Right hindlimb (tissue), 1 donor: ENCODE measurements at regions not wholly inside any gene's neighbourhood (a gene's known extent, or its start where the extent isn't known, plus 50 kb on each side); places are given as distances from the start of the nearest gene placed in this dataset.
A peak's percentile ranks its signal among the peaks of the same experiment; 100 is the strongest.

ENCODE experiments used
- DNase-seq: peaks from one replicate; pipeline ENCODE4 v3.0.0-alpha.2; 2018

DNA sequence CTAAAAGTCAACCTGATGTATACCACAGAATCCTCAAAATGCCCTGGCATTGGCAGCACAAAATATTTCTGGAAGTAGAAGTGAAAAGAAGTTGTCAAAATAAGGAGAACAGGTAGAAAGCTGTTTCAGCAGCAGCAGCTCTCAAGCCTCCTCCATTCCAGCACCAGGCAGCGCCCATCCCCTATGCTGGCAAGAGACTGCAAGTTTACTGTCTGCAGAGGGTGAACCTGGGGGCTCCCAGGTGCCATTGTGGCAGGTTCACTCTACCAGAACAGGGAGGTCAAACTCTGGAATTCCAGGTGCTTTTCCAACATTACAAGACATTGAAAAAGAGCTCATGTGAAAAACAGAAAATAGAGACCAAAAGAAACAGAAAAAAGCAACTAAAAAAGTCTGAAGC lies 128.8 kb upstream of the CTTNBP2NL start:
- DNase-seq: no peak

DNA sequence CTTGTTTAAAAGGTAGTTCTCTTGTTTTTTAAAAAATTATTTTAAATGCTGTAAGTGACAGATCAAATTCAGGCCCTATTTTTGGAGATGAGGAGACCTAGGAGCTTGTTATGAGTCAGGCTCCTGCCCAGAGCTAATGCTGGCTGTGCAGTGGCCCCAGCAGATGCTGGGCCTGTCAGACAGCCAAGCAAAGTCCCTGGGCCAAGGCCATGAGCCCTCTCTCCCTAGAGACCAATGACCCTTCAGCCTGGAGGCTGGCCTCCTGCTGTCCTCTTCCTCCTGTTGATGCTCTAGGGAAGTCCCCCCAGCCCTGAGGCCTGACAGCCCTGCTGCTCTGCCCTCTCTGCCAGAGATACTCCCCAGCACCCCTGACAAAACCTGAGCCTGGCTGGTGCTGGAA lies 128.1 kb upstream of the CTTNBP2NL start:
- no peak for DNase-seq

DNA sequence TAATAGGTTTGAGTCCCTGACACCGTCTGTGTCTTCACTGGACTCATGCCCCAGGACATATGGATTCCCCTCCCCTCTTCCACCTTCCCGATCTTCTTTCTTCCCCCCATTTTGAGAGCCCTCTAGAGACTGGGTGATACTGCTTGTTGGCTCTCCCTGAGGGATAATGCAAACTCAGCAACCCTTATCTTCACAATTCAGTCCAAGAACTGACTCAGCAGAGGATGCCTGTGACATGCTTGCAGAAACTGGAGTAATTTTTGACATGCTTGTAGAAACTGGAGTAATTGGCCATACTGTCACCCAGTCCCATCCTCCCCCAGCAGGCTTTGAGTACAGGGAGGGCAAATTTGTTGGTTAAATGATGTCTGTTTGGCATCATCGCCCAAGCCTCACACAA lies 127.6 kb upstream of the CTTNBP2NL start:
- DNase-seq: no peak

DNA sequence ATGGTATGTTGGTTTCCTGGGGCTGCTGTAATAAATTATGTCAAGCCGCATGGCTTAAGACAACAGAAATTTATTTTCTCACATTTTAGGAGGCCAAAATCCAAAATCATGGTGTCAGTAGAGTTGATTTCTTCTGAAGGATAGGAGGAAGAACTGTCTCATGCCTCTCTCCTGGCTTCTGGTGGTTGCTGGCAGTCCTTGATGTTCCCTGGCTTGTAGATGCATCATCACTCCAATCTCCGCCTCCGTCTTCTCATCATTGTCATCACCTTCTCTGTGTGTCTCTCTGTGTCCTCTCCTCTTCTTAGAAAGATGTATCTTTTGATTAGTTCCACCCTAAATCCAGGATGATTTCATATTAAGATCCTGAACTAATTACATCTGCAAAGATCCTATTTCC lies 124.7 kb upstream of the CTTNBP2NL start:
- no peak for DNase-seq

DNA sequence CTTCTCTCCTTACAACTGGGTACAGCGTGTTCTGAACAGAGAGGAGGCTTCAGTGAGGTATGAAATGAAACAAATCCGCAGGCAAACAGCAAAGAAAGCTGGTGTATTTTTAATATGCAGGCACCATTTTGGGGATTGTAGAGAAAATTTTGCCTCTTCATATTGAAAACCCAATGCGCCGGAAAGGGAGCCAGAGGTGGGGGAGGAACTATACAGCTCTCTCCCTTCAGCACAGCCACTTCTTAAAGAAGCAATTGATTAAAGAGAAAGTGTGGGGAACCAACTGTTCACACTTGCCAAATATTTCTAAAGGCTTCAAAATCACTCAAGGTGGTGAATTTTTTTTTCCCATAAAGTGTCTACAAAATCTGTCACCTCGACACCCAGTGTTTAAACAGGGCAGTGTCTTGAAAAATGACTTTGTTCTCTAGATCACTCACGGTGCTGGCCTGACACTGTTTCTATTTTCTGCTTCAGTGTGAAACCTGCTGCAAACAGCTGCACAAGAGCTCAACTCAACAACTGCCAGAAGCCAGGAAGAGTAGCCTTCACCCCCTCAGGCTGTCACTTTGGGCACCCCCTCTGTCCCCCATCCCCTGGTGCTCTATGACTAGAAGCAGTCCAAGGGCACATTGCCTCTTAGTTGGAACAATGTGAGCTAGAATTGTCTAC lies 123.8 kb upstream of the CTTNBP2NL start:
- no peak for DNase-seq

DNA sequence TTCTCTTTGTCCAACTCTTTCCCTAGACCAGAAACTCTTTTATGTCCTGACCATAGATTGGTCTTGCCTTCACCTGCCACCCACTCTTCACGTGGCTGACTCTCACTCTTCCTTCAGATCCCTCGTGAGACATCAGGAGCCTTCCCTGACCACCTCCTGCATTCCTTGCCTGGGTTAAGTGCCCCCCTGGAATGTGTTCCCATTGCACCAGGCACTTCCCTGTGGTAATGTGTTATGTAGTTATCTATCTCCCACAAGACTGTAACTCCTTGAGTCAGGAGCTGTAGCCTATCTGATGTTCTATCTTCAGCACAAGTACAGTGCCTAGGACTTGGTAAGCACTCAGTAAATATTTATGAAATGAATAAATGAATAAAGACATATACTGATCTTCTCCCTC lies 111.2 kb upstream of the CTTNBP2NL start:
- no peak for DNase-seq

DNA sequence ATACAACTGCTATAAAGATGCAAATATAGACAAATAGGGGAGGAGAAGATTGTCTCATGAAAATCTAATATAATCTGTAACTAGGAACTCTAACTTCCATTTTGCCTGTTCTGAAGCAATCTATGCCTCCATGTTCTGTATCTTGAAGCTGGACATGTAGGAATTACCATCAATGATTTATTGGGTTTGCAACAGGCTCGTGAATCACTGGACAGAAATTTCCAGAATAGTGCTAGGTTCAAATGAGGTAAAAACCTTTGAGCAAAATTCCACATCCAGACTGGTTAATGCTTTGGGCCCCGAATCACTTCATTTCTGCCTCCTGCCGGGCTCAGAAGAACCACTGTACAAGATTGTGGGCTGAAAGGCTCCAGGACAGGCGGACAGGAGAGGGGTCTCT lies 110.7 kb upstream of the CTTNBP2NL start:
- DNase-seq: no peak

- DNase-seq: no peak
Measured at GRCh38 chr1:112285746-112286145, 110.3 kb upstream of the CTTNBP2NL start.

DNA sequence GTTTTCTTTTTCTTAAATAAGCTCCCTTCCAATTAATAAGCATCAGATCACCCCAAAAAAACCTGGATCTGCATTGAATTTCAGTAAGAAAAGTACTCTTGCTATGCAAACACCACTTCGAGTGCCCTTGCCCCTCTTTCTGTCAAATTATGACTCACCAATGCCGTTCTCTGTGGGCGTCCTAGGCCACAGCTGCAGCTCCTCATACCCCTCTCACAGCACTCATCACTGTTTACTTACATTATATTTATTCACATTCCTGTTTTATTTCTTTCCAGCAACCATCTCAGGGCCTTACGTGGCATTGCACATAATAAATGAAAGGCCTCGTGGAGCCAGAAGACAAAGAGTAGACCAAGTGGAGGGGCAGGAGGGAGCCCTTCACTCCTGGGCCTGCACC lies 99.1 kb upstream of the CTTNBP2NL start:
- no peak for DNase-seq

GRCh38 chr1:112297536-112297935 lies 98.5 kb upstream of the CTTNBP2NL start:
- no peak for DNase-seq

DNA sequence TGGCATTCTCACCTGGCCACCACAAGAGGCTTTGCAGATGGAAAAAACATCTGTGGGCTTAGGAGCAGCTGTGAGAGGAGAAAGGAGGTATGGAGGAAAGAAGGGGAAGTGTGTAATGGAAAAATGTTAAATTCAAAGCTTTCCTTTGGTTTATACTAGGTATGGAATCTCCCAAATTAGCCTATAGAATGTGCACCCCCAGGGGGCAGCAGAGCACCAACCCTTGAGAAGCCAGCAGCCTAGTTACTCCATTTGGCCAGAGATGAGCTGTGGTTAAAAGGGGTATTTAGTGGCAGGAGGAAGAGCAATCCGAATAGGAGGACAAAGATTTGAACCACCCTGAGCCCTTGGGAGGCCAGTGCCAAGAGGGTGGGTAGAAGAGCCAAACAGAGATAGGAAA lies 97.5 kb upstream of the CTTNBP2NL start:
- peak; percentile 57 for DNase-seq

GRCh38 chr1:112304126-112304525 lies 91.9 kb upstream of the CTTNBP2NL start:
- DNase-seq: no peak

- DNase-seq: no peak
Measured at GRCh38 chr1:112304612-112305011, 91.4 kb upstream of the CTTNBP2NL start.

DNA sequence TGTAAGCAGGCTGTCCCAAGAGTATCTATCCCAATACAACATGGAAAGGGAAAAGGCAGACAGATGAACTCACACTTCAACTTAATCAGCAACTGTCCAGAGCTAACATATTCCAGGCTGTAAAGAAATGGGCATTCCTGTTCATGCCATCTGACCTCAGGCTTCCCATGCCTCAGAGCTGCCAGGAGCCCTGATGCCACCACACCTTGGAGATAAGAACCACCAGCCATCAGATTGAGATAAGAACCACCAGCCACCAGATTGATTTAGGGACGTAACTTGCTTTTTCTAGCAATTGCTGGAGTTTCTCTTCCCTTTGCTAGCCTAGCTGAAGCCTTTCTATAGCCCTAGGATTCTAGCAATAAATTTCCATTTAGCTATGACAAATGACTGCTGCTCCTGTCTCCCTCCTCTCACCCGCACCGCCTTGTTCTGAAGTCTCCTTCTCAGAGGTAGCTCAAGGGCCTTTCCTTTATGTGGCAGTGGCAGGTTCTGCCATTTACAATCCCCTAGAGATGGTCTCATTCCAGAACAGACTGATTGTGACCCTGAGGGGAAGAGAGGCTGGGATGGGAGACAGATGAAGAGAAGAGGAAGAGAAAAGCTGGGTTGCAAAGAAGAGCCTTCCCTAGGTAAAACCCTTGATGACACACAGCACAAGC lies 88.0 kb upstream of the CTTNBP2NL start:
- DNase-seq: no peak

DNA sequence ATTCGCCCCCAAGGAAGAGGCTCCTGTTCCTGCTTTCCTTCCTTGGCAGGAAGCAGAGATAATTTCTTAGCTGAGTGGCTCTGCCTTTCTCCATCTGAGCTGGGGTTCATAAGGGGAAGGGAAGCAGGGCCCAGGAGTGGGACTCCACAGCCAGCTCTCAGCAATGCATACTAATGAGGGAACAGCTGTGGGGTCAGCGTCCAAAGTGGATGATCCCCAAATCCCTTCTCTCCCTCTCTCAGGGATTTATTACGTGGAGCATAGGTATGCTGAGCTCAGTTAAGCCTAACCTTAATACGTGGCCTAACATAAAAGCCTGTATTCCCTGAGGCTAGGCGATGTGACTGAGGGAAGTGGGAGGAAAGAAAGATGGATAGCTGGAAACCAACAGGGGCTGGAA lies 87.3 kb upstream of the CTTNBP2NL start:
- peak; percentile 55 for DNase-seq

DNA sequence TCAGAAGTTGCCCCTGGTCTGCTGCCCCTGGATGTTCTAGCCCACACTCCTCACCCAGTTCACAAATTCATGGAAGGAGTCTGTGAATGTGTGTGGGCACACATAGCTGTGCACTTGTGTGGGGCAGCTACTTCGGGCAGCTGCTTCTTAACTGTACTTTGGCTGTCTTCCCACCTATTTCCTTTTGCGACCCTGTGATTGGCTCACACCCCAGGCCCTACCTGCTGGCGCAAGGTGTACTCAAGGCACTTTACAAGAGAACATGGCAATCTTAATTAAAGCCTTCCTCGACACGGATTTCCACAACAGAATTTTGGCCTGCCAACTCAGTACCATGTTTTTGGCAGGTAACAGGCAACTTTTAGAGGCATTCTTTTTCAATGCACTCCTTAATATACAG lies 86.5 kb upstream of the CTTNBP2NL start:
- DNase-seq: no peak

GRCh38 chr1:112312315-112312714 lies 83.7 kb upstream of the CTTNBP2NL start:
- DNase-seq: no peak

GRCh38 chr1:112312879-112313278 lies 83.1 kb upstream of the CTTNBP2NL start:
- DNase-seq: no peak

GRCh38 chr1:112316254-112316913 lies 79.6 kb upstream of the CTTNBP2NL start:
- no peak for DNase-seq

GRCh38 chr1:112317140-112317539 lies 78.9 kb upstream of the CTTNBP2NL start:
- no peak for DNase-seq

GRCh38 chr1:112317611-112318062 lies 78.4 kb upstream of the CTTNBP2NL start:
- DNase-seq: no peak

DNA sequence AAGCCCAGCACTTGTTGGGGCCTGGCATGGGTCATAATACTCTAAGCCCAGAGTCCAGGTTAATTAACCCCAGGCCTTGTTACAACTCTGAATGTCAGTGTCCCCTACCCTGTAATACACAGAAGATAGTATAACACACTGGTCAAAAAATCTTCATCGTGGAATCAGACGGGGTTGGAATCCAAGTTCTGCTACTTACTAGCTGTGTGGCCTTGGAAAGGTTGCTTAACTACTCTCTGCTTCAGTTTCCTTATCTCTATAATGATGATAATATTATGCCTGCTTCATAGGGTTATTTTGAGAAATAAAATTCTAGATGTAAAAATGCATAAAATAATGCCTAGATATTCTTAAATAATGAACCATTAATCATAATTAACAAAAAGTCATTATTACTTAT lies 77.8 kb upstream of the CTTNBP2NL start:
- DNase-seq: no peak

DNA sequence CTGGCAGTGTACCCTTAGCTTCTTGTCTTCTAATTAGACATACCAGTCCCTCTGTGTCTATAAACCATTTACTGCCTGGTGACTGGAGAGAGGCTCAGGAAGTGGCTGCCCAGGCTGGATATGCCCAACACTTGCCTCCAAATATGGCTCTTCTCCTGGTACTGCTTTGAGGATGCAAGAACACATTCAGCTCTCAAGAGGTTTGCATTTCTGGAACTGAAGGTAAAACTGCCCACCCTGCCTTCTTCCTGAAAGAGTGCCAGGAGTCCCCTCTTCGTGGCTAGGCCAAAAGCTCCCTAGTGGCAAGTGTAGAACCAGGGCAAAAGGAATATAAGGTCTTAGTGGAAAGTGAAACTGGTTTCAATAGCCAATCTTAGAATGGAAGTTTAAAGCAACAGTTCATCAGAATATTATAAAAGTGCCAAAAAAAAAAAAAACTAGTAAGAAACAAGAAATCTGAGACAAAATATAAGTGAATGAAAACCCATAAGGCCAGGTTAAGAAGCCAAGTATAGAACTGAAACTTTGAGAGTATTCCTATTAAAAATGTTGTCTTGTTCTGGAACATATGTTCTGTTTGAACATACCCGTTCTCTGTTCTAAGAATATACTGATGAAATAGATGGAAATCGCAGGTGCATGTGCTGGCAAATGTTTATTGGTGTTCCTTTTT lies 77.2 kb upstream of the CTTNBP2NL start:
- DNase-seq: no peak
